ENCODE measurements at regions not wholly inside any gene's neighbourhood (a gene's known extent, or its start where the extent isn't known, plus 50 kb on each side); places are given as distances from the start of the nearest gene placed in this dataset.

GRCh38 chr2:129820908-129821307 is 158.6 kb upstream of the RAB6C start:
- no peak for TF ChIP-seq ZNF510 (CRISPR knock-in tag; IDR thresholded peaks at IDR 0.05; ENCODE audit: low read depth)
- no peak for TF ChIP-seq ESRRA (CRISPR knock-in tag; IDR thresholded peaks at IDR 0.05; ENCODE audit: low read depth)
- no peak for TF ChIP-seq SYNCRIP (IDR thresholded peaks at IDR 0.05; ENCODE audit: insufficient read depth, low read depth, low read length)
- TF ChIP-seq GABPA (IDR thresholded peaks at IDR 0.05; ENCODE audit: low read depth, low read length), result no peak
- TF ChIP-seq GABPA (CRISPR knock-in tag; IDR thresholded peaks at IDR 0.05; ENCODE audit: low read depth), result no peak
- TF ChIP-seq TBX3 (IDR thresholded peaks at IDR 0.05; ENCODE audit: borderline replicate concordance), result no peak
- TF ChIP-seq EZH2 (conservative IDR thresholded peaks at IDR 0.05; ENCODE audit: low read depth, low read length), result no peak
- TF ChIP-seq MAF1 (CRISPR knock-in tag; IDR thresholded peaks at IDR 0.05; ENCODE audit: borderline replicate concordance), result no peak
- TF ChIP-seq EP300 (IDR thresholded peaks at IDR 0.05; ENCODE audit: low read depth in 2 of 2, low read length in 2 of 2), result no peak
- TF ChIP-seq EP300 (CRISPR knock-in tag; IDR thresholded peaks at IDR 0.05; ENCODE audit: borderline replicate concordance), result no peak
- no peak for TF ChIP-seq CBX2 (IDR thresholded peaks at IDR 0.05; ENCODE audit: low read depth, low read length)
- no peak for TF ChIP-seq CBX2 (CRISPR knock-in tag; IDR thresholded peaks at IDR 0.05; ENCODE audit: low read depth)
- TF ChIP-seq MYC (CRISPR knock-in tag; IDR thresholded peaks at IDR 0.05; ENCODE audit: borderline replicate concordance), result no peak
- no peak for TF ChIP-seq CTCF (CRISPR knock-in tag; IDR thresholded peaks at IDR 0.05)
- no peak for TF ChIP-seq ZNF18 (CRISPR knock-in tag; IDR thresholded peaks at IDR 0.05; ENCODE audit: insufficient replicate concordance)
- TF ChIP-seq BCLAF1 (IDR thresholded peaks at IDR 0.05), result no peak
- TF ChIP-seq ZNF44 (CRISPR knock-in tag; IDR thresholded peaks at IDR 0.05), result no peak
